Left ventricle myocardium inferior (tissue), 1 donor: ENCODE measurements at regions not wholly inside any gene's neighbourhood (a gene's known extent, or its start where the extent isn't known, plus 50 kb on each side); places are given as distances from the start of the nearest gene placed in this dataset.

Experiments used
- DNase-seq: peaks from one replicate; pipeline ENCODE4 v3.0.0-alpha.2; 2020
- H3K27ac ChIP-seq: fragments of 200-600 bp; replicated peaks from 2 replicates; pipeline ENCODE4 v1.8.0; 2021
- H3K27me3 ChIP-seq: fragments of 200-600 bp; 2 replicates; pipeline ENCODE4 v1.8.0; 2021; ENCODE audit warnings: low read depth
- H3K36me3 ChIP-seq: fragments of 200-600 bp; 2 replicates; pipeline ENCODE4 v1.8.0; 2021
- H3K4me1 ChIP-seq: fragments of 200-600 bp; 2 replicates; pipeline ENCODE4 v1.8.0; 2021
- H3K4me3 ChIP-seq: fragments of 200-600 bp; 2 replicates; pipeline ENCODE4 v1.8.0; 2021; ENCODE audit warnings: mild to moderate bottlenecking, moderate library complexity
- H3K9me3 ChIP-seq: fragments of 200-600 bp; replicated peaks from 2 replicates; pipeline ENCODE4 v1.8.0; 2021
- CTCF ChIP-seq: fragments of 200-600 bp; IDR thresholded peaks from 2 replicates; pipeline ENCODE4 v1.8.0; 2021; ENCODE audit warnings: antibody characterized with exemption, mild to moderate bottlenecking, borderline replicate concordance
- intact Hi-C: fragments of 100-400 bp; cut with micrococcal nuclease; formaldehyde crosslinking; loops from one replicate; pipeline ENCODE4 v1.11.0; 2022
- donor health status: DM: no; HTN: yes; CAD: no; lungs with severe emphysema.

GRCh38 chr10:131810805-131811629 lies 89.8 kb upstream of the PPP2R2D start:
- Histone ChIP-seq H3K27me3 (peaks cover 79% of the 10 kb centered on the region), H3K4me1 (no peaks in the 10 kb centered on the region), H3K27ac (no peak overlapping the region), H3K9me3 (no peaks in the 10 kb centered on the region), H3K4me3 (no peak overlapping the region), H3K36me3 (no peaks in the 10 kb centered on the region)
- DNase-seq = no peak
- no peak for TF ChIP-seq CTCF
- intact Hi-C loops = no loop called here

DNA sequence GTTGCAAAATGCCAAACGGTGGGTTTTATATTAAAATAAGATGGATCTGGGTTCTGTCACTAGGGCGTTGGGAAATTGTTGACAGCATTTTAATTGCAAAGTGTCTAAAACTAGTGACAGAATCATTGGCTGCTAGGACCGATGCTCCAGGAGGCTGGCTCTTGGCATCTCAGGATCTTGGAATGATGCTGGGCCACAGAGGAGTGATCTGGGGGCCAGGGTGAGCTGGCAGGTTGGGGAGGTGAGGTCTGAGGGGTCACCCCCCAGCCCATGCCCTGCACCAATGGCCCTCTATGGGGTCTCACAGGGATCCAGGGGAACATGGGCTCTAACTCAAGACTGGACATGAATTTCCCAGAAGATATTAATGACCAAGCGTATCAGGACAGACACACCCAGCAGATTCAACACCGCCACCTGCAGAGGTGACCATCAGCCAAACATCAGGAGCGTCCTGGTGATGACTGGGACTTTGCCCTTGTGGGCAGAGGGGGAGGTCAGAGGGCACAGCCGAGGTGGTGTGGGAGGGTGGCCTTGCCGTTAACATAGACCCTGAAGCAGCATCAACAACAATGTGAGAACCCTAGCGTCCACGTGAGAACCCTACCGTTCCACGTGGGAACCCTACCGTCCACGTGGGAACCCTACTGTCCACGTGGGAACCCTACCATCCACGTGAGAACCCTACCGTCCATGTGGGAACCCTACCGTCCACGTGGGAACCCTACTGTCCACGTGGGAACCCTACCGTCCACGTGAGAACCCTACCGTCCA lies 89.0 kb upstream of the PPP2R2D start:
- Histone ChIP-seq H3K4me3 (no peak overlapping the region), H3K9me3 (no peaks in the 10 kb centered on the region), H3K4me1 (no peaks in the 10 kb centered on the region), H3K27me3 (peaks cover 79% of the 10 kb centered on the region), H3K36me3 (no peaks in the 10 kb centered on the region), H3K27ac (no peak overlapping the region)
- no peak for DNase-seq
- no peak for TF ChIP-seq CTCF
- intact Hi-C loops = no loop called here

DNA sequence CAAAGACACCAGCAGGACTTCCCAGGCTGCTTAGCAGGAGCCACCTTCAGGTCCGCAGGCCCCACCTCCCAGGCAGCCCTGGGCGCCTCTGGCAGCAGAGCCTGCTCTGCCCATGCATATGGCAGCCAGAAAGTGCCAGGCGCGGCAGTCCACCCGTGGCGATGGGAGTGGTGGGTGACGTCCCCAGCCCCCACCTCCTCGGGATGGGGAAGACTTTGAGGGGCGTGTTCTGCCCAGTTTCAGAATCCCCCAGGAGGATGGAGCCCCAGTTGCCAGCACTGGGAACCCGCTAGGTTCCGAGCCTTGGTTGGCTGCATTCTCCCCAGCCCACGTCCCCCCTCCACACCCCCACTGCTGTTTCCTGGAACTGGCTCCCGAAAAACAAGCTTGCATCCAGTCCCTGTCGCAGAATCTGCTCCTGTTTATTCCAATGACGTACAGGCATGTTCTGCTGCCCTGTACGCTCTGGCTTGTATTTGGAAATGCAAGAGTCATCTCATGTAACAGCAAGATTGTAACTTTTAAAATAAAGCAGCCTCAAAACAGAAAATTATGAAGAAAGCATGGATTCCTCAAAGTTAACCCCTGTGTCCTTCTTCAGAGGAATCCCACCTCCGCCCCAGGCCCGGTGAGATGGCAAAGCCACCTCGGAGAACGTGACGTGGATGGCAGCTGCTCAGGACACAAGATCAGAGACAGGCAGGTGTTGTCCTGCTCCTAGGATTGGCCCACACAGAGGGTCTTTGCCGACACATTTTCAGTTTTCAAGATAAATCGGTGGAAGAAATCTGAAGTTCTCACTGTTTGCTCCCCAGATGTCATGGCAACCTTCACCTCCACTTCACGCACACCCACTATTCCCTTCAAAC lies 87.8 kb upstream of the PPP2R2D start:
- DNase-seq = no peak
- intact Hi-C loops = no loop called here
- Histone ChIP-seq H3K27me3 (peaks cover 85% of the 10 kb centered on the region), H3K4me1 (no peaks in the 10 kb centered on the region), H3K36me3 (no peaks in the 10 kb centered on the region), H3K9me3 (no peaks in the 10 kb centered on the region), H3K27ac (no peak overlapping the region), H3K4me3 (no peak overlapping the region)
- TF ChIP-seq CTCF = no peak

DNA sequence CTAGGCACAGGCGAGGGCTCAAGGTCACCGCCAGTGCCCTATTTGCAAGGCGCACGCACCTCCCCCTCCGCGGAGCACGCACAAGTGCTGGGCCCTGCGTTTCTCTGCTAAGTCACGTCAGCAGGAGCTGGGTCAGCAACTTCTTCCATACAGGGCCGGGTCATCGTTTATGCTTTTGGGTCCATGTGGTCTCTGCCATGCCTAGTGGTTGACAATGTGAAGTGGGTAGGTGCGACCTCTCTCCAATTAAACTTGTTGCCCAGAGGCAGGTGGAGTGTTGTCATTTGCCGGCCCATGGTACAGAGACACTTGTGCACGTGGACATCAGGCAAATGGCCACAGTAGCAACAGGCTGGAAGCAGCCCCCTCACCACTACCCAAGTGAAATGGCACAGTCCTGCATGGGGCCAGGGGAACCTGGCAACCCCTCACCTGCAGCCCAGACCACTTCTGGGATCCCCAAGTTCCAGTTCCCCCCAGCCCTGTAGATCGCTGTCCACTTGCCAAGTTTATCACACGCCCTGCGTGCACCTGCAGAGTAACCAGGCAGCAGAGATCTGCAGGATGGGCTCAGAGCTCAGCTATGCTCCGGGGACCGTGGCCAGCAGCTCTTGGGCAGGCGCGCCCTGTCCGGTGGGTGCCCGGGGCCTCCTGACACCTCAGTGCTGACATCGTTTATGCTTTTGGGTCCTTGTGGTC lies 86.1 kb upstream of the PPP2R2D start:
- H3K4me3 ChIP-seq = no peak overlapping the region
- TF ChIP-seq CTCF = no peak
- H3K9me3 ChIP-seq = no peaks in the 10 kb centered on the region
- peaks cover 87% of the 10 kb centered on the region for H3K27me3 ChIP-seq
- no peak overlapping the region for H3K27ac ChIP-seq
- H3K36me3 ChIP-seq = no peaks in the 10 kb centered on the region
- no peak for DNase-seq
- no peaks in the 10 kb centered on the region for H3K4me1 ChIP-seq
- intact Hi-C loops = no loop called here
